ENCODE measurements at regions not wholly inside any gene's neighbourhood (a gene's known extent, or its start where the extent isn't known, plus 50 kb on each side); places are given as distances from the start of the nearest gene placed in this dataset.
"Not testable (repeated sequence)": the region's sequence is repeated elsewhere in the genome, so short reads cannot be mapped to it uniquely, and the experiment has no call there.

GRCh38 chr13:50255639-50256038 is 240.4 kb downstream of the KCNRG start:
- Histone ChIP-seq H3K27me3 (ENCODE audit: low read depth, low read length) (no peaks in the 10 kb centered on the region), H3K36me3 (ENCODE audit: control insufficient read depth in 1 of 2, insufficient read depth in 2 of 2, low read length in 2 of 2) (no peaks in the 10 kb centered on the region), H3K9me3 (ENCODE audit: control insufficient read depth in 1 of 2, low read length in 2 of 2) (no peaks in the 10 kb centered on the region), H3K4me3 (ENCODE audit: low read depth in 1 of 2, low read length in 2 of 2) (no peak overlapping the region), H3K27ac (ENCODE audit: low read length) (no peak overlapping the region), H3K4me1 (ENCODE audit: control insufficient read depth in 1 of 2, insufficient read depth in 2 of 2, low read length in 2 of 2) (no peaks in the 10 kb centered on the region)

GRCh38 chr13:50256536-50257321 is 241.5 kb downstream of the KCNRG start:
- H3K27ac ChIP-seq (ENCODE audit: low read length); H3K27me3 ChIP-seq (ENCODE audit: low read depth, low read length); H3K9me3 ChIP-seq (ENCODE audit: control insufficient read depth in 1 of 2, low read length in 2 of 2): not testable (repeated sequence)

GRCh38 chr13:50257646-50258045 is 242.4 kb downstream of the KCNRG start:
- Histone ChIP-seq H3K27ac (ENCODE audit: low read length) (no peak overlapping the region), H3K27me3 (ENCODE audit: low read depth, low read length) (no peaks in the 10 kb centered on the region), H3K36me3 (ENCODE audit: control insufficient read depth in 1 of 2, insufficient read depth in 2 of 2, low read length in 2 of 2) (no peaks in the 10 kb centered on the region), H3K4me1 (ENCODE audit: control insufficient read depth in 1 of 2, insufficient read depth in 2 of 2, low read length in 2 of 2) (no peaks in the 10 kb centered on the region), H3K4me3 (ENCODE audit: low read depth in 1 of 2, low read length in 2 of 2) (no peak overlapping the region), H3K9me3 (ENCODE audit: control insufficient read depth in 1 of 2, low read length in 2 of 2) (no peaks in the 10 kb centered on the region)

More at GRCh38 chr13:50256536-50257321, 241.5 kb downstream of the KCNRG start:
- not testable (repeated sequence) for H3K4me1 ChIP-seq (ENCODE audit: control insufficient read depth in 1 of 2, insufficient read depth in 2 of 2, low read length in 2 of 2); H3K4me3 ChIP-seq (ENCODE audit: low read depth in 1 of 2, low read length in 2 of 2); H3K36me3 ChIP-seq (ENCODE audit: control insufficient read depth in 1 of 2, insufficient read depth in 2 of 2, low read length in 2 of 2)

- no peak overlapping the region for H3K4me3 ChIP-seq (ENCODE audit: low read depth in 1 of 2, low read length in 2 of 2)
- H3K27me3 ChIP-seq (ENCODE audit: low read depth, low read length), result no peaks in the 10 kb centered on the region
- no peaks in the 10 kb centered on the region for H3K36me3 ChIP-seq (ENCODE audit: control insufficient read depth in 1 of 2, insufficient read depth in 2 of 2, low read length in 2 of 2)
- no peak overlapping the region for H3K27ac ChIP-seq (ENCODE audit: low read length)
- no peaks in the 10 kb centered on the region for H3K4me1 ChIP-seq (ENCODE audit: control insufficient read depth in 1 of 2, insufficient read depth in 2 of 2, low read length in 2 of 2)
- H3K9me3 ChIP-seq (ENCODE audit: control insufficient read depth in 1 of 2, low read length in 2 of 2), result no peaks in the 10 kb centered on the region
These were observed 246.1 kb downstream of the KCNRG start for GRCh38 chr13:50261130-50261901.

GRCh38 chr13:50267066-50267465 is 251.8 kb downstream of the KCNRG start:
- H3K4me1 ChIP-seq (ENCODE audit: control insufficient read depth in 1 of 2, insufficient read depth in 2 of 2, low read length in 2 of 2), result no peaks in the 10 kb centered on the region
- no peak overlapping the region for H3K4me3 ChIP-seq (ENCODE audit: low read depth in 1 of 2, low read length in 2 of 2)
- no peaks in the 10 kb centered on the region for H3K36me3 ChIP-seq (ENCODE audit: control insufficient read depth in 1 of 2, insufficient read depth in 2 of 2, low read length in 2 of 2)
- no peaks in the 10 kb centered on the region for H3K9me3 ChIP-seq (ENCODE audit: control insufficient read depth in 1 of 2, low read length in 2 of 2)
- H3K27me3 ChIP-seq (ENCODE audit: low read depth, low read length), result no peaks in the 10 kb centered on the region
- H3K27ac ChIP-seq (ENCODE audit: low read length), result no peak overlapping the region

GRCh38 chr13:50267917-50268316 is 252.7 kb downstream of the KCNRG start:
- Histone ChIP-seq H3K4me3 (ENCODE audit: low read depth in 1 of 2, low read length in 2 of 2) (no peak overlapping the region), H3K9me3 (ENCODE audit: control insufficient read depth in 1 of 2, low read length in 2 of 2) (no peaks in the 10 kb centered on the region), H3K27ac (ENCODE audit: low read length) (no peak overlapping the region), H3K4me1 (ENCODE audit: control insufficient read depth in 1 of 2, insufficient read depth in 2 of 2, low read length in 2 of 2) (no peaks in the 10 kb centered on the region), H3K27me3 (ENCODE audit: low read depth, low read length) (no peaks in the 10 kb centered on the region), H3K36me3 (ENCODE audit: control insufficient read depth in 1 of 2, insufficient read depth in 2 of 2, low read length in 2 of 2) (no peaks in the 10 kb centered on the region)

- Histone ChIP-seq H3K9me3 (ENCODE audit: control insufficient read depth in 1 of 2, low read length in 2 of 2) (no peaks in the 10 kb centered on the region), H3K36me3 (ENCODE audit: control insufficient read depth in 1 of 2, insufficient read depth in 2 of 2, low read length in 2 of 2) (no peaks in the 10 kb centered on the region), H3K4me3 (ENCODE audit: low read depth in 1 of 2, low read length in 2 of 2) (no peak overlapping the region), H3K27me3 (ENCODE audit: low read depth, low read length) (no peaks in the 10 kb centered on the region), H3K27ac (ENCODE audit: low read length) (no peak overlapping the region), H3K4me1 (ENCODE audit: control insufficient read depth in 1 of 2, insufficient read depth in 2 of 2, low read length in 2 of 2) (no peaks in the 10 kb centered on the region)
These were observed 253.3 kb downstream of the KCNRG start for GRCh38 chr13:50268500-50268899.

- no peak overlapping the region for H3K4me3 ChIP-seq (ENCODE audit: low read depth in 1 of 2, low read length in 2 of 2)
- no peak overlapping the region for H3K27ac ChIP-seq (ENCODE audit: low read length)
- H3K36me3 ChIP-seq (ENCODE audit: control insufficient read depth in 1 of 2, insufficient read depth in 2 of 2, low read length in 2 of 2), result no peaks in the 10 kb centered on the region
- H3K27me3 ChIP-seq (ENCODE audit: low read depth, low read length), result no peaks in the 10 kb centered on the region
- no peaks in the 10 kb centered on the region for H3K4me1 ChIP-seq (ENCODE audit: control insufficient read depth in 1 of 2, insufficient read depth in 2 of 2, low read length in 2 of 2)
- peaks cover 0 to 3% of the 10 kb centered on the region in 2 donors for H3K9me3 ChIP-seq (ENCODE audit: control insufficient read depth in 1 of 2, low read length in 2 of 2)
These were observed 258.9 kb downstream of the KCNRG start for GRCh38 chr13:50274181-50274580.

GRCh38 chr13:50275392-50276063 is 260.3 kb downstream of the KCNRG start:
- no peaks in the 10 kb centered on the region for H3K27me3 ChIP-seq (ENCODE audit: low read depth, low read length)
- no peaks in the 10 kb centered on the region for H3K4me1 ChIP-seq (ENCODE audit: control insufficient read depth in 1 of 2, insufficient read depth in 2 of 2, low read length in 2 of 2)
- H3K4me3 ChIP-seq (ENCODE audit: low read depth in 1 of 2, low read length in 2 of 2), result no peak overlapping the region
- no peak overlapping the region for H3K27ac ChIP-seq (ENCODE audit: low read length)
- peaks cover 0 to 3% of the 10 kb centered on the region in 2 donors for H3K9me3 ChIP-seq (ENCODE audit: control insufficient read depth in 1 of 2, low read length in 2 of 2)
- H3K36me3 ChIP-seq (ENCODE audit: control insufficient read depth in 1 of 2, insufficient read depth in 2 of 2, low read length in 2 of 2), result no peaks in the 10 kb centered on the region

GRCh38 chr13:50276550-50276949 is 261.3 kb downstream of the KCNRG start:
- Histone ChIP-seq H3K9me3 (ENCODE audit: control insufficient read depth in 1 of 2, low read length in 2 of 2) (peaks cover 0 to 3% of the 10 kb centered on the region in 2 donors), H3K36me3 (ENCODE audit: control insufficient read depth in 1 of 2, insufficient read depth in 2 of 2, low read length in 2 of 2) (no peaks in the 10 kb centered on the region), H3K4me3 (ENCODE audit: low read depth in 1 of 2, low read length in 2 of 2) (no peak overlapping the region), H3K4me1 (ENCODE audit: control insufficient read depth in 1 of 2, insufficient read depth in 2 of 2, low read length in 2 of 2) (no peaks in the 10 kb centered on the region), H3K27me3 (ENCODE audit: low read depth, low read length) (no peaks in the 10 kb centered on the region), H3K27ac (ENCODE audit: low read length) (no peak overlapping the region)

- H3K27ac ChIP-seq (ENCODE audit: low read length), result no peak overlapping the region
- H3K9me3 ChIP-seq (ENCODE audit: control insufficient read depth in 1 of 2, low read length in 2 of 2), result peaks cover 0 to 3% of the 10 kb centered on the region in 2 donors
- no peak overlapping the region for H3K4me3 ChIP-seq (ENCODE audit: low read depth in 1 of 2, low read length in 2 of 2)
- H3K36me3 ChIP-seq (ENCODE audit: control insufficient read depth in 1 of 2, insufficient read depth in 2 of 2, low read length in 2 of 2), result no peaks in the 10 kb centered on the region
- no peaks in the 10 kb centered on the region for H3K4me1 ChIP-seq (ENCODE audit: control insufficient read depth in 1 of 2, insufficient read depth in 2 of 2, low read length in 2 of 2)
- H3K27me3 ChIP-seq (ENCODE audit: low read depth, low read length), result no peaks in the 10 kb centered on the region
These were observed 261.9 kb downstream of the KCNRG start for GRCh38 chr13:50277127-50277526.

Data from muscle layer of duodenum (tissue), 2 donors.